DND-41 (cell line): ENCODE measurements at regions not wholly inside any gene's neighbourhood (a gene's known extent, or its start where the extent isn't known, plus 50 kb on each side); places are given as distances from the start of the nearest gene placed in this dataset.

Experiments
- EZH2 ChIP-seq: IDR thresholded peaks from 3 replicates; pipeline ENCODE4 v1.6.1; 2012; ENCODE audit warnings: borderline replicate concordance, low read depth, mild to moderate bottlenecking, moderate library complexity, low read length, inconsistent platforms; ENCODE audit not compliant: severe bottlenecking
- TF ChIP-seq, protein P1 (sequence below): IDR thresholded peaks from 2 replicates; pipeline ENCODE4 v1.5.1; 2012; ENCODE audit warnings: borderline replicate concordance, low read length, moderate library complexity, mild to moderate bottlenecking; ENCODE audit not compliant: poor library complexity, severe bottlenecking; ENCODE audit errors: extremely low read depth

DNA sequence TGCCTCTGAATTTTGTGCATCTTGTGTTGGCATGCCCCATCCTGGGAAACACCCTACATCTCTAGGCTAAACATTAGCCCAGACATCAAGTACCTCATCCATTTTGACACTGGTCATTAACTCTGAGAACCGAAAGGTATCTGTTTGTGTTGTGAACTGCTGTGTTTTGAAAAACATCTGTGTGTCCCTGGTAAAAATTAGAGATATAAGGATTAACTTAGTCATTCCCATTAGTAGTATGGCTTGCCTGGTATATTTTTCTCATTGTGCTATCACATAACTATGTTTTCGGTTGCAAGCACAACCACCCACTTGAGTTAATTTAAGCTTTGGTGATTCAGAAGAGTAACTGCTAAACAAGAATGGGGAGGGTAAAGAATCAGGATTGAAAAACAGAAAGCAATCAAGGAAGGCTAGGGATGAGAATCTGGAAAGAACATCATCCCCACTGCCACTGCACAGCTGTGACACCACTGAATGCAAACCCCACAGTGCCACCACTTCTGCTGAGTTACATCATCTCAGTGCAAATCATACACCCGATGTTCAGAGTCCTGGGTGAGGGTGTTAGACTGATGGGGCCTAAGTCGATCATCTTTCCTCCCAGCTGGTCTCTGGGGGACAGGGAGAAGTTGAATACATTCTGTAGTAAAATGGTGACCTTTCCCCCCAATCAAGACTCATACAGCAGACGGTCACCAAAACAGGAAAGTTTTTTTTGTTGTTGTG, 234.0 kb downstream of the EPHA4 start:
- TF ChIP-seq, protein P1, sequence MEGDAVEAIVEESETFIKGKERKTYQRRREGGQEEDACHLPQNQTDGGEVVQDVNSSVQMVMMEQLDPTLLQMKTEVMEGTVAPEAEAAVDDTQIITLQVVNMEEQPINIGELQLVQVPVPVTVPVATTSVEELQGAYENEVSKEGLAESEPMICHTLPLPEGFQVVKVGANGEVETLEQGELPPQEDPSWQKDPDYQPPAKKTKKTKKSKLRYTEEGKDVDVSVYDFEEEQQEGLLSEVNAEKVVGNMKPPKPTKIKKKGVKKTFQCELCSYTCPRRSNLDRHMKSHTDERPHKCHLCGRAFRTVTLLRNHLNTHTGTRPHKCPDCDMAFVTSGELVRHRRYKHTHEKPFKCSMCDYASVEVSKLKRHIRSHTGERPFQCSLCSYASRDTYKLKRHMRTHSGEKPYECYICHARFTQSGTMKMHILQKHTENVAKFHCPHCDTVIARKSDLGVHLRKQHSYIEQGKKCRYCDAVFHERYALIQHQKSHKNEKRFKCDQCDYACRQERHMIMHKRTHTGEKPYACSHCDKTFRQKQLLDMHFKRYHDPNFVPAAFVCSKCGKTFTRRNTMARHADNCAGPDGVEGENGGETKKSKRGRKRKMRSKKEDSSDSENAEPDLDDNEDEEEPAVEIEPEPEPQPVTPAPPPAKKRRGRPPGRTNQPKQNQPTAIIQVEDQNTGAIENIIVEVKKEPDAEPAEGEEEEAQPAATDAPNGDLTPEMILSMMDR = no peak
- TF ChIP-seq EZH2 = no peak
